Mucosa of descending colon (tissue), 3 donors: ENCODE measurements at regions not wholly inside any gene's neighbourhood (a gene's known extent, or its start where the extent isn't known, plus 50 kb on each side); places are given as distances from the start of the nearest gene placed in this dataset.

ENCODE experiments used
- ATAC-seq: fragments of 200-7000 bp; cut with Tn5 transposase; one replicate; pipeline ENCODE4 v1.9.1; 2020; ENCODE audit warnings: mild to moderate bottlenecking, moderate library complexity
- DNase-seq, 3 donors: peaks; one replicate each; pipeline ENCODE4 v3.0.0-alpha.2; 2020
- H3K36me3 ChIP-seq: fragments of 200-600 bp; one replicate; pipeline ENCODE4 v1.8.0; 2021; ENCODE audit warnings: low read depth, mild to moderate bottlenecking
- H3K4me1 ChIP-seq: fragments of 200-600 bp; one replicate; pipeline ENCODE4 v1.8.0; 2021; ENCODE audit warnings: low read depth, mild to moderate bottlenecking
- H3K4me3 ChIP-seq: fragments of 200-600 bp; one replicate; pipeline ENCODE4 v1.8.0; 2021; ENCODE audit warnings: mild to moderate bottlenecking
- H3K9me3 ChIP-seq: fragments of 200-600 bp; one replicate; pipeline ENCODE4 v1.8.0; 2021; ENCODE audit warnings: mild to moderate bottlenecking
- intact Hi-C, 2 donors: fragments of 100-400 bp; cut with DNase I in 1 of 2; cut with micrococcal nuclease in 1 of 2; formaldehyde crosslinking; loops; one replicate each; pipeline versions ENCODE4 v1.11.0 to v1.11.1; 2022; cut with DNase I, micrococcal nuclease
- TF ChIP-seq, protein P1 (sequence below): fragments of 200-600 bp; IDR thresholded peaks from one replicate; pipeline ENCODE4 v1.8.0; 2022; ENCODE audit warnings: antibody characterized with exemption, mild to moderate bottlenecking
- donor health status: DM: no; HTN: no; CAD: no; lungs with moderate emphysema.
- donor health status: DM: no; HTN: no; CAD: no.
- donor health status: DM: no; HTN: yes; CAD: no.

DNA sequence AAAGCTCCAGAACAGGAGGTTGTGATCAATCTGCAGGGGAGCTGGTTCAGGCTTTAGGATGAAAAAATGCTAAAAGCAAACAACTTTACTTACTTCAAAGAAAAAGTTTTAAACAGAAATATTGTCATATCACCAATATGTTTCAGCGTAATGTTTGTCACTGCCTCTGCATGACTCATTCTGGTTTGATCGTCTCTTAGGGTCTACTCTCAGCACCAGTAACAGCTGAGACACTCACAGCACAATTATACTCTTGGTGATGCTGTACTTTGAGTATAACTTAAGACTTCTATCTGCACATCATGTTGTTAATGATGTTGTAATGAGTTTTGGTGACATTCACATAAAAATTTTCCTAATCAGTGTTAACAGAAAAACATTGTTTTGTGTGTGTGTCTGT is 665.4 kb downstream of the EPM2A start:
- TF ChIP-seq, protein P1, sequence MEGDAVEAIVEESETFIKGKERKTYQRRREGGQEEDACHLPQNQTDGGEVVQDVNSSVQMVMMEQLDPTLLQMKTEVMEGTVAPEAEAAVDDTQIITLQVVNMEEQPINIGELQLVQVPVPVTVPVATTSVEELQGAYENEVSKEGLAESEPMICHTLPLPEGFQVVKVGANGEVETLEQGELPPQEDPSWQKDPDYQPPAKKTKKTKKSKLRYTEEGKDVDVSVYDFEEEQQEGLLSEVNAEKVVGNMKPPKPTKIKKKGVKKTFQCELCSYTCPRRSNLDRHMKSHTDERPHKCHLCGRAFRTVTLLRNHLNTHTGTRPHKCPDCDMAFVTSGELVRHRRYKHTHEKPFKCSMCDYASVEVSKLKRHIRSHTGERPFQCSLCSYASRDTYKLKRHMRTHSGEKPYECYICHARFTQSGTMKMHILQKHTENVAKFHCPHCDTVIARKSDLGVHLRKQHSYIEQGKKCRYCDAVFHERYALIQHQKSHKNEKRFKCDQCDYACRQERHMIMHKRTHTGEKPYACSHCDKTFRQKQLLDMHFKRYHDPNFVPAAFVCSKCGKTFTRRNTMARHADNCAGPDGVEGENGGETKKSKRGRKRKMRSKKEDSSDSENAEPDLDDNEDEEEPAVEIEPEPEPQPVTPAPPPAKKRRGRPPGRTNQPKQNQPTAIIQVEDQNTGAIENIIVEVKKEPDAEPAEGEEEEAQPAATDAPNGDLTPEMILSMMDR: no peak
- no peak for DNase-seq
- H3K9me3 ChIP-seq: no peaks in the 10 kb centered on the region
- intact Hi-C loops: no loop called here
- no peaks in the 10 kb centered on the region for H3K4me1 ChIP-seq
- no peak overlapping the region for H3K4me3 ChIP-seq
- ATAC-seq: no peak
- no peaks in the 10 kb centered on the region for H3K36me3 ChIP-seq

DNA sequence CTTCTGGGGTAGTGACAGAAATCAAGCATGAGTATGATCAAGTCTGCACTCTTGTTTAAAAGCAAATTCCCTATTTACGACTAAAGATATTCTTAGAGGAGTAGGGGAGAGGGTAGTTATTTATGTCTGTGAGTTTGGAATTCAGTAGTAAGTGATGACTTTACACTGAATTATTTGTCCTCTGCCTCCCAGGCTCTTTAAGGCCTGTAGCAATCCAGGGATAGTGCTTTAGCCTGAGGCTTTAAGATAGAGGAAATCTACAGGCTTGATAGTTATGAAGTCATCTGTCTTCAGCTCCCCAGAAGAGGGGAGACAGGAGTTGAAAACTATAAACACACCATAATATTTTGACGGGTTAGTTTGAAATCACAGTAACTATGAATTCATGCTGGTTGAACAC is 664.5 kb downstream of the EPM2A start:
- Histone ChIP-seq H3K4me3 (no peak overlapping the region), H3K4me1 (no peaks in the 10 kb centered on the region), H3K9me3 (no peaks in the 10 kb centered on the region), H3K36me3 (no peaks in the 10 kb centered on the region)
- TF ChIP-seq, protein P1: no peak
- ATAC-seq (no peak), DNase-seq (no peak)
- intact Hi-C loops: no loop called here

DNA sequence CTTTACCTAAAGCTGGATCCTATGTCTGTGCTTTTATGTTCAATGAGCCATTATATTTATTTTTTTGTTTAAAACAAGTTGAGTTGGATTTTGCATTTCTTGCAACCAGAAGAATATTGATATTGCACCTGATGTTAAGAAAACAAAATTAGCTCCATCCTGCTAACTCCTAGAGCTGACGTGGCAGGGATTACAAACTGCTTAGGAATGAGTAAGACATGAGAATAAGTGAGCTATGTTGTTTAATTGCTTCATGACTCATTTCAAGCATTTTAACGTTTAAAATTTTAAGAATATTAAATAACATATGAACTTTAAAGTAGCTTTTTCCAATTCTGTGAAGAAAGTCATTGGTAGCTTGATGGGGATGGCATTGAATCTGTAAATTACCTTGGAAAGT is 663.5 kb downstream of the EPM2A start:
- TF ChIP-seq, protein P1: no peak
- Histone ChIP-seq H3K9me3 (no peaks in the 10 kb centered on the region), H3K4me3 (no peak overlapping the region), H3K4me1 (no peaks in the 10 kb centered on the region), H3K36me3 (no peaks in the 10 kb centered on the region)
- DNase-seq: no peak
- intact Hi-C loops: no loop called here
- ATAC-seq: no peak

DNA sequence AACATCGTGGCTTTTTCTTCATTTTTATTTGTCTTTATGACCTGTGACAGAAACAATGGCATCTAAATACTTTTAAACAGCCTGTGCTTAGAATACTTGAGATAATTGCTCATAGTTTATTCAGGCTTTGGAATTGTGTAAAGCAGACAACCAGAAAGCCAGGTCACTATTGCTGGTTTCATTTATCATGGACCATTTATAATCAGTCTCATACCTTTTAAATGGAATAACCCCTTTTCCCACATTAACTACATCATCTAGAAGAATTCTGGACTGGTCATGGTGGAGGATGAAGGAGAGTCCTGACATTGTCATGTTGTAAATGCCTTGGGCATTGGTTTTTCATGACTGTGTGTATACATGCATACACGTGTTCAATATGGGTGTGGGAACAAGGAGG is 661.5 kb downstream of the EPM2A start:
- DNase-seq (no peak), ATAC-seq (no peak)
- TF ChIP-seq, protein P1: no peak
- H3K9me3 ChIP-seq: no peaks in the 10 kb centered on the region
- H3K4me1 ChIP-seq: no peaks in the 10 kb centered on the region
- no peaks in the 10 kb centered on the region for H3K36me3 ChIP-seq
- no peak overlapping the region for H3K4me3 ChIP-seq
- intact Hi-C loops: no loop called here

DNA sequence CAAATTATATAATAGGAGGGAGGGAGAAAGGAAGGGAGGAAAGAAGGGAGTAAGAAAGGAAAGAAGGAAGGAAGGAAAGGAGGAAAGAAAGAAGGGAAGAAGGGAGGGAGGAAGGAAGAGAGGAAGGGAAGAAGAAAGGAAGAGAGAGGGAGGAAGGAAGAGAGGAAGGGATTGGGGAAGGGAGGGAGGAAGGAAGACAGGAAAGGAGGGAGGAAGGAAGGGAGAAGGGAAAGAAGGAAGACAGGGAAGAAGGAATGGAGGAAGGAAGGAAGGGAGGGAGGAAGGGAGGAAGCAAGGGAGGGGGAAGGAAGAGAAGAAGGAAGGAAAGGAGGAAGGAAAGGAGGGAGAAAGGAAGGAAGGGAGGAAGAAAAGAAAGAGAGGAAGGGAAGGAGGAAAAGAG is 660.5 kb downstream of the EPM2A start:
- no peaks in the 10 kb centered on the region for H3K9me3 ChIP-seq
- TF ChIP-seq, protein P1: no peak
- H3K4me3 ChIP-seq: no peak overlapping the region
- no peak for DNase-seq
- ATAC-seq: no peak
- no peaks in the 10 kb centered on the region for H3K36me3 ChIP-seq
- no peaks in the 10 kb centered on the region for H3K4me1 ChIP-seq
- intact Hi-C loops: no loop called here

DNA sequence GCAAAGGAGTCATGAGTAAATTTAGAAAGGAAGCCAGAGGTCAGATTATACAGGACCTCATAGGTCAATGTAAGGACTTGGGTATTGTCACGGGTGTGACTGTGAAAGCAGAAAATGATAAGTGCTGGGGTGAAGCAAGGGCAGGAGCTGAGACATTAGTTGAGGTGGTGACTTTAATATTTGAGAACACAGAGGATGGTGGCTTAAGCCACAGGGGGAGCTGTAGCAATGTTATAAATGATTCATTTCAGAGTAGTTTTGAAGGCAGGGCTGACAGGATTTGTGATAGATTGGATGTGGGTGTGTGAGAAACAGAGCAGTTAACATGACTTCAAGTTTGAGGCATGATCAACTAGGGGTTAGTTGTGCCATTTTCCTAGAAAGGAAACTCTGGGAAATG is 659.9 kb downstream of the EPM2A start:
- DNase-seq: no peak

More for the DNA sequence above, 659.9 kb downstream of the EPM2A start:
- no peaks in the 10 kb centered on the region for H3K9me3 ChIP-seq
- TF ChIP-seq, protein P1: no peak
- H3K4me3 ChIP-seq: no peak overlapping the region
- ATAC-seq: no peak
- no peaks in the 10 kb centered on the region for H3K4me1 ChIP-seq
- no peaks in the 10 kb centered on the region for H3K36me3 ChIP-seq
- intact Hi-C loops: no loop called here
